Caco-2 (cell line): ENCODE measurements at regions not wholly inside any gene's neighbourhood (a gene's known extent, or its start where the extent isn't known, plus 50 kb on each side); places are given as distances from the start of the nearest gene placed in this dataset.

ENCODE experiments used
- BruUV-seq: library from RNA; stranded (reverse); fragments of 400-500 nt; replicated peaks from 2 replicates; lab custom pipeline; 2021; lab: Mats Ljungman, UMichigan
- CTCF ChIA-PET: fragments of 300-600 bp; sonication (Branson Sonifier 250); formaldehyde crosslinking; loops from one replicate; lab custom pipeline; 2022; ENCODE audit warnings: antibody characterized with exemption; lab: Charles Lee
- POLR2A ChIA-PET: fragments of 300-600 bp; sonication (Branson Sonifier 250); formaldehyde crosslinking; loops from one replicate; lab custom pipeline; 2022; ENCODE audit warnings: antibody characterized with exemption; lab: Charles Lee
- DNase-seq, 2 experiments: peaks; one replicate each; pipeline versions ENCODE4 v3.0.0 to v3.0.0-alpha.2; 2020 to 2022
- H3K27me3 ChIP-seq: replicated peaks from 2 replicates; pipeline ENCODE4 v1.6.0; 2011; ENCODE audit warnings: low read length; ENCODE audit not compliant: control insufficient read depth, insufficient read depth
- H3K36me3 ChIP-seq: 2 replicates; pipeline ENCODE4 v1.5.1; 2011; ENCODE audit warnings: low read length; ENCODE audit not compliant: control insufficient read depth, insufficient read depth
- H3K4me1 ChIP-seq: fragments of 250-450 bp; sonication (Bioruptor Pico); 2 replicates; pipeline ENCODE4 v1.5.1; 2020; ENCODE audit warnings: mild to moderate bottlenecking
- H3K4me3 ChIP-seq: 2 replicates; pipeline ENCODE4 v1.5.1; 2011; ENCODE audit warnings: low read depth, mild to moderate bottlenecking, control low read depth, low read length
- H3K9me3 ChIP-seq: fragments of 250-450 bp; sonication (Bioruptor Pico); 2 replicates; pipeline ENCODE4 v1.5.1; 2020; ENCODE audit warnings: mild to moderate bottlenecking, moderate library complexity
- H3K27ac Mint-ChIP-seq: one replicate; pipeline ENCODE4 v1.8.0; 2022; ENCODE audit warnings: mixed read lengths; ENCODE audit not compliant: unreplicated experiment
- H3K27me3 Mint-ChIP-seq: one replicate; pipeline ENCODE4 v1.8.0; 2022; ENCODE audit warnings: mixed read lengths; ENCODE audit not compliant: insufficient read depth, unreplicated experiment
- H3K36me3 Mint-ChIP-seq: one replicate; pipeline ENCODE4 v1.8.0; 2022; ENCODE audit warnings: mild to moderate bottlenecking, mixed read lengths; ENCODE audit not compliant: insufficient read depth, unreplicated experiment
- H3K4me1 Mint-ChIP-seq: one replicate; pipeline ENCODE4 v1.8.0; 2022; ENCODE audit warnings: low read depth, mixed read lengths; ENCODE audit not compliant: unreplicated experiment
- H3K4me3 Mint-ChIP-seq: one replicate; pipeline ENCODE4 v1.8.0; 2022; ENCODE audit warnings: mild to moderate bottlenecking, moderate library complexity, mixed read lengths; ENCODE audit not compliant: unreplicated experiment
- H3K9me3 Mint-ChIP-seq: one replicate; pipeline ENCODE4 v1.8.0; 2022; ENCODE audit warnings: mixed read lengths; ENCODE audit not compliant: unreplicated experiment
- CTCF ChIP-seq, 2 experiments: fragments of 200-600 bp in 1 of 2; IDR thresholded peaks; 1 replicate in 1 of 2; 2 replicates in 1 of 2; pipeline versions ENCODE4 v1.5.1 to v1.8.0; 2011 to 2022; ENCODE audit warnings: antibody characterized with exemption in 1 of 2, control low read depth in 1 of 2, inconsistent platforms in 1 of 2, low read depth in 1 of 2, low read length in 1 of 2, mild to moderate bottlenecking in 1 of 2, moderate library complexity in 1 of 2; ENCODE audit not compliant: insufficient read depth in 1 of 2, severe bottlenecking in 1 of 2, unreplicated experiment in 1 of 2
- intact Hi-C: fragments of 100-400 bp; cut with micrococcal nuclease; formaldehyde crosslinking; loops from one replicate; pipeline ENCODE4 v1.10.0; 2022; ENCODE audit not compliant: unreplicated experiment

- Histone ChIP-seq H3K9me3 (no peaks in the 10 kb centered on the region), H3K36me3 (no peaks in the 10 kb centered on the region; the same call in 1 of the 2 replicates), H3K4me3 (no peak overlapping the region), H3K4me1 (peaks cover 50% of the 10 kb centered on the region), H3K27me3 (no peaks in the 10 kb centered on the region)
- intact Hi-C loops = loop anchor here (5.0 kb wide), 1 partner anchor 411 kb away; no protein-coding TSS in a partner anchor
- Mint-ChIP-seq H3K4me1 (peaks cover 6% of the 10 kb centered on the region), H3K9me3 (peaks cover 18% of the 10 kb centered on the region), H3K27ac (no peak overlapping the region), H3K27me3 (no peaks in the 10 kb centered on the region), H3K36me3 (no peaks in the 10 kb centered on the region), H3K4me3 (no peak overlapping the region)
- POLR2A ChIA-PET = no interaction called here
- no peak for DNase-seq
- no TSS peak for BruUV-seq
- CTCF ChIA-PET = no interaction called here
- TF ChIP-seq CTCF (IDR thresholded peaks at IDR 0.05; ENCODE audit: insufficient read depth in 1 of 2, low read depth in 1 of 2, low read length in 1 of 2, severe bottlenecking in 1 of 2, unreplicated experiment in 1 of 2) = no peak
Observed at GRCh38 chr20:10861090-10861489, 187.3 kb upstream of the JAG1 start.

GRCh38 chr20:10861619-10862018, 187.8 kb upstream of the JAG1 start:
- H3K27ac Mint-ChIP-seq = no peak overlapping the region

GRCh38 chr20:10863337-10864060, 189.7 kb upstream of the JAG1 start:
- no peaks in the 10 kb centered on the region for H3K36me3 Mint-ChIP-seq
- Histone ChIP-seq H3K4me1 (peaks cover 28% of the 10 kb centered on the region), H3K36me3 (no peaks in the 10 kb centered on the region), H3K4me3 (no peak overlapping the region), H3K9me3 (no peaks in the 10 kb centered on the region), H3K27me3 (no peaks in the 10 kb centered on the region)
- H3K4me3 Mint-ChIP-seq = no peak overlapping the region
- CTCF ChIA-PET = no interaction called here
- H3K4me1 Mint-ChIP-seq = no peaks in the 10 kb centered on the region
- POLR2A ChIA-PET = no interaction called here
- peak overlapping the region; percentile 13 for H3K27ac Mint-ChIP-seq
- peaks cover 16% of the 10 kb centered on the region for H3K9me3 Mint-ChIP-seq
- no peak for DNase-seq
- TF ChIP-seq CTCF (IDR thresholded peaks at IDR 0.05; ENCODE audit: insufficient read depth in 1 of 2, low read depth in 1 of 2, low read length in 1 of 2, severe bottlenecking in 1 of 2, unreplicated experiment in 1 of 2) = no peak
- no peaks in the 10 kb centered on the region for H3K27me3 Mint-ChIP-seq
- intact Hi-C loops = loop anchor here (5.0 kb wide), 1 partner anchor 409 kb away; no protein-coding TSS in a partner anchor
- no TSS peak for BruUV-seq

More at GRCh38 chr20:10861619-10862018, 187.8 kb upstream of the JAG1 start:
- intact Hi-C loops = loop anchor here (5.0 kb wide), 1 partner anchor 411 kb away; no protein-coding TSS in a partner anchor
- DNase-seq = peak; percentile 17 to 57
- peaks cover under 1% of the 10 kb centered on the region for H3K4me1 Mint-ChIP-seq
- no peaks in the 10 kb centered on the region; the same call in 1 of the 2 replicates for H3K36me3 ChIP-seq
- no peaks in the 10 kb centered on the region for H3K36me3 Mint-ChIP-seq
- BruUV-seq = no TSS peak
- ChIA-PET CTCF (no interaction called here), POLR2A (no interaction called here)
- peaks cover 16% of the 10 kb centered on the region for H3K9me3 Mint-ChIP-seq
- H3K4me3 Mint-ChIP-seq = no peak overlapping the region
- no peaks in the 10 kb centered on the region for H3K9me3 ChIP-seq
- no peak for TF ChIP-seq CTCF (IDR thresholded peaks at IDR 0.05; ENCODE audit: insufficient read depth in 1 of 2, low read depth in 1 of 2, low read length in 1 of 2, severe bottlenecking in 1 of 2, unreplicated experiment in 1 of 2)
- no peak overlapping the region for H3K4me3 ChIP-seq
- no peaks in the 10 kb centered on the region for H3K27me3 Mint-ChIP-seq
- peaks cover 47% of the 10 kb centered on the region for H3K4me1 ChIP-seq
- no peaks in the 10 kb centered on the region for H3K27me3 ChIP-seq
